Hepatocyte (in vitro differentiated cells): ENCODE measurements at regions not wholly inside any gene's neighbourhood (a gene's known extent, or its start where the extent isn't known, plus 50 kb on each side); places are given as distances from the start of the nearest gene placed in this dataset.

Experiments
- DNase-seq: peaks from one replicate; pipeline ENCODE4 v3.0.0-alpha.2; 2016; ENCODE audit warnings: low spot score
- H2AFZ ChIP-seq: fragments of 200-600 bp; sonication (generic); 2 replicates; pipeline ENCODE4 v1.6.0; 2016; ENCODE audit warnings: antibody characterized with exemption, mild to moderate bottlenecking
- H3K27ac ChIP-seq: fragments of 200-600 bp; sonication (generic); 2 replicates; pipeline ENCODE4 v1.5.1; 2016; ENCODE audit warnings: mild to moderate bottlenecking
- H3K27me3 ChIP-seq: fragments of 200-600 bp; sonication (generic); 2 replicates; pipeline ENCODE4 v1.6.1; 2016
- H3K36me3 ChIP-seq: fragments of 200-600 bp; sonication (generic); replicated peaks from 2 replicates; pipeline ENCODE4 v1.5.1; 2016; ENCODE audit warnings: low read depth; ENCODE audit not compliant: insufficient read depth
- H3K4me1 ChIP-seq: fragments of 200-600 bp; sonication (generic); 2 replicates; pipeline ENCODE4 v1.5.1; 2016; ENCODE audit warnings: mild to moderate bottlenecking, moderate library complexity; ENCODE audit not compliant: insufficient read depth
- H3K4me2 ChIP-seq: fragments of 200-600 bp; sonication (generic); 2 replicates; pipeline ENCODE4 v1.6.0; 2016
- H3K4me3 ChIP-seq: fragments of 200-600 bp; sonication (generic); 2 replicates; pipeline ENCODE4 v1.5.1; 2016; ENCODE audit warnings: mild to moderate bottlenecking
- H3K79me2 ChIP-seq: fragments of 200-600 bp; sonication (generic); 2 replicates; pipeline ENCODE4 v1.6.0; 2017; ENCODE audit warnings: mild to moderate bottlenecking
- H3K9me2 ChIP-seq: fragments of 200-600 bp; sonication (generic); replicated peaks from 2 replicates; pipeline ENCODE4 v1.6.0; 2017; ENCODE audit warnings: mild to moderate bottlenecking; ENCODE audit not compliant: insufficient read depth
- H3K9me3 ChIP-seq: fragments of 200-600 bp; sonication (generic); 2 replicates; pipeline ENCODE4 v1.5.1; 2016; ENCODE audit warnings: low read depth, mild to moderate bottlenecking
- H4K20me1 ChIP-seq: fragments of 200-600 bp; sonication (generic); 2 replicates; pipeline ENCODE4 v1.6.0; 2016; ENCODE audit warnings: mild to moderate bottlenecking; ENCODE audit not compliant: insufficient read depth, poor library complexity, severe bottlenecking
- CTCF ChIP-seq: fragments of 200-600 bp; sonication (generic); IDR thresholded peaks from 2 replicates; pipeline ENCODE4 v1.5.1; 2016; ENCODE audit warnings: antibody characterized with exemption, mild to moderate bottlenecking; ENCODE audit not compliant: poor library complexity
- EZH2 ChIP-seq: fragments of 200-600 bp; sonication (generic); IDR thresholded peaks from 2 replicates; pipeline ENCODE4 v1.6.1; 2016; ENCODE audit warnings: antibody characterized with exemption, mild to moderate bottlenecking, borderline replicate concordance
- EZH2phosphoT487 ChIP-seq: fragments of 200-600 bp; sonication (generic); IDR thresholded peaks from one replicate; pipeline ENCODE4 v1.6.1; 2018; ENCODE audit warnings: antibody characterized with exemption, mild to moderate bottlenecking, low read depth, moderate library complexity; ENCODE audit not compliant: unreplicated experiment, severe bottlenecking
- WGBS: methylation state at CpG from one replicate; pipeline ENCODE4 v1.1.6; 2016; ENCODE audit warnings: low lambda C conversion rate; ENCODE audit errors: missing lambda C conversion rate; 5-methylcytosine and 5-hydroxymethylcytosine counted together

- H3K4me1 ChIP-seq = peaks cover 23% of the 10 kb centered on the region
- no peak overlapping the region for H3K4me3 ChIP-seq
- peak overlapping the region; percentile 89 for H3K27ac ChIP-seq
- H3K79me2 ChIP-seq = no peaks in the 10 kb centered on the region
- no peaks in the 10 kb centered on the region for H3K27me3 ChIP-seq
- H4K20me1 ChIP-seq = no peaks in the 10 kb centered on the region
- H3K36me3 ChIP-seq = no peaks in the 10 kb centered on the region
- TF ChIP-seq EZH2phosphoT487 (no peak), CTCF (no peak), EZH2 (no peak)
- no peaks in the 10 kb centered on the region for H3K9me3 ChIP-seq
- peak overlapping the region; percentile 11 for H3K4me2 ChIP-seq
- WGBS = 42% methylated on average over 2 of the region's 2 CpGs
- no peak for DNase-seq
- no peaks in the 10 kb centered on the region for H3K9me2 ChIP-seq
- H2AFZ ChIP-seq = no peak overlapping the region
These were observed 313.2 kb downstream of the ENC1 start for GRCh38 chr5:74327339-74327685.

- H3K36me3 ChIP-seq = no peaks in the 10 kb centered on the region
- no peaks in the 10 kb centered on the region for H3K9me2 ChIP-seq
- 46% methylated on average over 6 of the region's 6 CpGs for WGBS
- no peak overlapping the region for H3K4me3 ChIP-seq
- H3K4me1 ChIP-seq = peaks cover 23% of the 10 kb centered on the region
- no peak overlapping the region for H2AFZ ChIP-seq
- H4K20me1 ChIP-seq = no peaks in the 10 kb centered on the region
- no peaks in the 10 kb centered on the region for H3K9me3 ChIP-seq
- peak overlapping the region; percentile 89 for H3K27ac ChIP-seq
- TF ChIP-seq EZH2 = no peak
- TF ChIP-seq EZH2phosphoT487 = no peak
- TF ChIP-seq CTCF = no peak
- no peaks in the 10 kb centered on the region for H3K79me2 ChIP-seq
- peak; percentile 92 for DNase-seq
- H3K4me2 ChIP-seq = peak overlapping the region; percentile 11
- H3K27me3 ChIP-seq = no peaks in the 10 kb centered on the region
These were observed 313.8 kb downstream of the ENC1 start for GRCh38 chr5:74326571-74327338.

GRCh38 chr5:74325866-74326265 lies 314.7 kb downstream of the ENC1 start:
- 84% methylated on average over 2 of the region's 2 CpGs for WGBS
- no peak for TF ChIP-seq EZH2phosphoT487
- TF ChIP-seq EZH2 = no peak
- TF ChIP-seq CTCF = no peak
- no peaks in the 10 kb centered on the region for H4K20me1 ChIP-seq
- DNase-seq = no peak
- H3K36me3 ChIP-seq = no peaks in the 10 kb centered on the region
- H2AFZ ChIP-seq = no peak overlapping the region
- no peaks in the 10 kb centered on the region for H3K79me2 ChIP-seq
- no peak overlapping the region for H3K4me2 ChIP-seq
- H3K9me3 ChIP-seq = no peaks in the 10 kb centered on the region
- peaks cover 23% of the 10 kb centered on the region for H3K4me1 ChIP-seq
- no peak overlapping the region for H3K4me3 ChIP-seq
- peak overlapping the region; percentile 89 for H3K27ac ChIP-seq
- H3K27me3 ChIP-seq = no peaks in the 10 kb centered on the region
- H3K9me2 ChIP-seq = no peaks in the 10 kb centered on the region
